ENCODE measurements at regions not wholly inside any gene's neighbourhood (a gene's known extent, or its start where the extent isn't known, plus 50 kb on each side); places are given as distances from the start of the nearest gene placed in this dataset.

DNA sequence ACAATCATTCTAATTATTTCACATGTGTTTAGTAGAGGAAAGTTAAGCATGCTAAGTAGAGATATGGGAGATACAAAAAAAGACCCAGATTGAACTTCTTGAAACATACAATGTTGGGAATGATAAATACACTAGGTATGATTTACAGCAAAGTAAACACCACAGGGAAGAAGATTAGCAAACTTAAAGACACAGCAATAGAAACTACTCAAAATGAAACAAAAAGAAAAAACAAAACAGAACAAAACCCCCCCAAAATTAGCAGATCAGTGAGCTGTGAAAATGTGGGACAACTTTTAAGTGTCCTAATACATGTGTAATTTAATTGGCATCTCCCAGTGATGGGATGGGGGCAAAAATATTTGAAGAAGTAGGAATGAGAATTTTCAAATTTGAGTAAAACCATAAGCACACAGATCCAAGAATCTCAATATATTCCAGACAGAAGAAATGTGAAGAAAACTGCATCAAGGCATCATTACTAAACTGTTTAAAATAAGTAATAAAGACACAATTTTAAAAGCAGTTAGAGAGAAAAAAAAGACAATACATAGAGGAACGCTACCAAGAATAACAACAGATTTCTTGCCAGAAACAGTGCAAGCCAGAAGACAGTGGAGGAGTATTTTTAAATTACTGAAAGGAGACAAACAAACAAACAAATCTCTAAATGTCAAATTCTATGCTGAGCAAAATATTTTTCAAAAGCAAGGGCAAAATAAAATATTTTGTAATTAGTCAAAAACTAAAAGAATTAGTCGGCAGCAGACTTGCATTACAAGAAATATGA lies 473.7 kb downstream of the QKI start:
- TF ChIP-seq FOXM1 (IDR thresholded peaks at IDR 0.05; ENCODE audit: borderline replicate concordance): no peak
- no peak for TF ChIP-seq HDGF (IDR thresholded peaks at IDR 0.05; ENCODE audit: borderline replicate concordance)
- TF ChIP-seq BHLHE40 (IDR thresholded peaks at IDR 0.05; ENCODE audit: borderline replicate concordance): no peak
- TF ChIP-seq NFRKB (IDR thresholded peaks at IDR 0.05): no peak
- no peak for TF ChIP-seq SUZ12 (IDR thresholded peaks at IDR 0.05)

All from HEK293T (cell line).